Esophagus squamous epithelium (tissue), 4 donors: ENCODE measurements at regions not wholly inside any gene's neighbourhood (a gene's known extent, or its start where the extent isn't known, plus 50 kb on each side); places are given as distances from the start of the nearest gene placed in this dataset.

Experiments used
- POLR2A ChIP-seq, 4 donors: fragments of 450-650 bp; IDR thresholded peaks; one replicate each; pipeline ENCODE4 v1.6.1; 2017; ENCODE audit warnings: antibody characterized with exemption in 4 of 4, mild to moderate bottlenecking in 4 of 4, moderate library complexity in 3 of 4
- TF ChIP-seq, protein P1 (sequence below), 6 experiments: fragments of 450-650 bp in 4 of 6; fragments of 200-600 bp in 2 of 6; sonication (generic) in 2 of 6; IDR thresholded peaks; one replicate each; pipeline ENCODE4 v1.5.1; 2016 to 2019; ENCODE audit warnings: antibody characterized with exemption in 6 of 6, mild to moderate bottlenecking in 4 of 6, moderate library complexity in 4 of 6

DNA sequence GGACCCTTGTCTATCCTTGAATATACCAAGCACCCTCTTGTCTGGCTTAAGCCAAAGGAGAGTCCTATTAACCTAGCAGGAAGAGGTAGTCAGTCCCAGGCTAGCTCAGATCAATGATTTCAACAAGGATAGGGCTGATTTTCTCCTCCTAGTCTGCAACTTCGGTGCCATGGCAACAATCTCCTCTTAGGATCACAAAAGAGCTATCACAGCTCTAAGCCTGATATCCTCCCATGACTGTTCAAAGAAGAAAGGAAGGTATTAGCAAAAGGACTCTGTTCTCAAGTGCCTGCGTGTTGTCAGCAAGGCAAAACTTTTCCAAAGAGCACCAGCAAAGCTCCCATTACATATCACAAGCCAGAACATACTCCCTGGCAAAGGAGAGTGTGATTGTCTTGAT, 58.7 kb upstream of the DDX18 start:
- no peak for TF ChIP-seq POLR2A (IDR thresholded peaks at IDR 0.05)
- TF ChIP-seq, protein P1, sequence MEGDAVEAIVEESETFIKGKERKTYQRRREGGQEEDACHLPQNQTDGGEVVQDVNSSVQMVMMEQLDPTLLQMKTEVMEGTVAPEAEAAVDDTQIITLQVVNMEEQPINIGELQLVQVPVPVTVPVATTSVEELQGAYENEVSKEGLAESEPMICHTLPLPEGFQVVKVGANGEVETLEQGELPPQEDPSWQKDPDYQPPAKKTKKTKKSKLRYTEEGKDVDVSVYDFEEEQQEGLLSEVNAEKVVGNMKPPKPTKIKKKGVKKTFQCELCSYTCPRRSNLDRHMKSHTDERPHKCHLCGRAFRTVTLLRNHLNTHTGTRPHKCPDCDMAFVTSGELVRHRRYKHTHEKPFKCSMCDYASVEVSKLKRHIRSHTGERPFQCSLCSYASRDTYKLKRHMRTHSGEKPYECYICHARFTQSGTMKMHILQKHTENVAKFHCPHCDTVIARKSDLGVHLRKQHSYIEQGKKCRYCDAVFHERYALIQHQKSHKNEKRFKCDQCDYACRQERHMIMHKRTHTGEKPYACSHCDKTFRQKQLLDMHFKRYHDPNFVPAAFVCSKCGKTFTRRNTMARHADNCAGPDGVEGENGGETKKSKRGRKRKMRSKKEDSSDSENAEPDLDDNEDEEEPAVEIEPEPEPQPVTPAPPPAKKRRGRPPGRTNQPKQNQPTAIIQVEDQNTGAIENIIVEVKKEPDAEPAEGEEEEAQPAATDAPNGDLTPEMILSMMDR (IDR thresholded peaks at IDR 0.05) = no peak
